OCI-LY1 (cell line): ENCODE measurements at regions not wholly inside any gene's neighbourhood (a gene's known extent, or its start where the extent isn't known, plus 50 kb on each side); places are given as distances from the start of the nearest gene placed in this dataset.

Source experiments
- H2AFZ ChIP-seq: fragments of 200-600 bp; sonication (generic), shearing (Covaris generic); 2 replicates; pipeline ENCODE4 v1.6.0; 2014; ENCODE audit warnings: antibody characterized with exemption, mild to moderate bottlenecking, low read length
- H3F3A ChIP-seq: fragments of 200-600 bp; sonication (generic), shearing (Covaris generic); 2 replicates; pipeline ENCODE4 v1.6.0; 2014; ENCODE audit warnings: mild to moderate bottlenecking, antibody characterized with exemption, low read length, moderate library complexity; ENCODE audit not compliant: insufficient read depth
- H3K27ac ChIP-seq: fragments of 200-600 bp; sonication (generic); 2 replicates; pipeline ENCODE4 v1.5.1; 2014; ENCODE audit warnings: low read length, mixed run types, mild to moderate bottlenecking, low read depth; ENCODE audit not compliant: poor library complexity, severe bottlenecking
- H3K27me3 ChIP-seq: fragments of 200-600 bp; sonication (generic); 2 replicates; pipeline ENCODE4 v1.6.0; 2014; ENCODE audit warnings: antibody characterized with exemption, mild to moderate bottlenecking, low read length, moderate library complexity; ENCODE audit not compliant: insufficient read depth
- H3K36me3 ChIP-seq: fragments of 200-600 bp; sonication (generic); 2 replicates; pipeline ENCODE4 v1.6.1; 2014; ENCODE audit warnings: mild to moderate bottlenecking, antibody characterized with exemption, low read length, moderate library complexity, mixed read lengths; ENCODE audit not compliant: insufficient read depth
- H3K4me1 ChIP-seq: fragments of 200-600 bp; sonication (generic); 2 replicates; pipeline ENCODE4 v1.5.1; 2014; ENCODE audit warnings: mild to moderate bottlenecking, low read length, moderate library complexity; ENCODE audit not compliant: insufficient read depth, severe bottlenecking
- H3K4me2 ChIP-seq: fragments of 200-600 bp; sonication (generic), shearing (Covaris generic); 2 replicates; pipeline ENCODE4 v1.6.1; 2014; ENCODE audit warnings: low read length
- H3K4me3 ChIP-seq: fragments of 200-600 bp; sonication (generic); 2 replicates; pipeline ENCODE4 v1.5.1; 2014; ENCODE audit warnings: low read length, low read depth, mild to moderate bottlenecking, mixed read lengths; ENCODE audit not compliant: poor library complexity, severe bottlenecking
- H3K79me2 ChIP-seq: fragments of 200-600 bp; shearing (Covaris generic); 2 replicates; pipeline ENCODE4 v1.6.1; 2016; ENCODE audit warnings: mixed run types, low read length, mixed read lengths; ENCODE audit not compliant: insufficient read depth
- H3K9ac ChIP-seq: fragments of 200-600 bp; sonication (generic), shearing (Covaris generic); 2 replicates; pipeline ENCODE4 v1.6.1; 2014; ENCODE audit warnings: mild to moderate bottlenecking, low read length, mixed read lengths
- H3K9me2 ChIP-seq: fragments of 200-600 bp; sonication (generic), shearing (Covaris generic); 2 replicates; pipeline ENCODE4 v1.6.1; 2014; ENCODE audit warnings: low read depth, mild to moderate bottlenecking, low read length, mixed read lengths
- H3K9me3 ChIP-seq: fragments of 200-600 bp; shearing (Covaris generic); 2 replicates; pipeline ENCODE4 v1.6.1; 2014; ENCODE audit warnings: low read length, mixed read lengths
- H4K20me1 ChIP-seq: fragments of 200-600 bp; sonication (generic), shearing (Covaris generic); 2 replicates; pipeline ENCODE4 v1.6.0; 2016; ENCODE audit warnings: mild to moderate bottlenecking, low read length; ENCODE audit not compliant: insufficient read depth
- CTCF ChIP-seq: fragments of 200-600 bp; sonication (generic), shearing (Covaris generic); IDR thresholded peaks from 2 replicates; pipeline ENCODE4 v1.5.1; 2017; ENCODE audit warnings: mild to moderate bottlenecking, antibody characterized with exemption, low read length, moderate library complexity, mixed read lengths
- EZH2 ChIP-seq: fragments of 200-600 bp; sonication (generic), shearing (Covaris generic); IDR thresholded peaks from 2 replicates; pipeline ENCODE4 v1.8.0; 2017; ENCODE audit warnings: borderline replicate concordance, mixed run types, mild to moderate bottlenecking, antibody characterized with exemption, low read length, moderate library complexity, mixed read lengths

GRCh38 chr17:79505199-79505598 lies 105.7 kb downstream of the RBFOX3 start:
- Histone ChIP-seq H3F3A (no peaks in the 10 kb centered on the region), H3K9me3 (no peaks in the 10 kb centered on the region), H3K4me3 (no peak overlapping the region), H3K27me3 (no peaks in the 10 kb centered on the region; the same call in 1 of the 2 replicates), H4K20me1 (no peaks in the 10 kb centered on the region), H3K36me3 (no peaks in the 10 kb centered on the region), H3K27ac (no peak overlapping the region), H3K9me2 (no peaks in the 10 kb centered on the region), H3K79me2 (no peaks in the 10 kb centered on the region), H3K4me1 (no peaks in the 10 kb centered on the region), H3K4me2 (no peak overlapping the region), H2AFZ (no peak overlapping the region), H3K9ac (no peak overlapping the region)
- TF ChIP-seq EZH2 (no peak), CTCF (no peak)

GRCh38 chr17:79504181-79504605 lies 106.7 kb downstream of the RBFOX3 start:
- H3K4me1 ChIP-seq, result no peaks in the 10 kb centered on the region
- no peak overlapping the region for H3K9ac ChIP-seq
- TF ChIP-seq EZH2, result no peak
- H3K36me3 ChIP-seq, result no peaks in the 10 kb centered on the region
- H3K9me2 ChIP-seq, result no peaks in the 10 kb centered on the region
- H2AFZ ChIP-seq, result no peak overlapping the region
- no peak overlapping the region for H3K4me3 ChIP-seq
- no peaks in the 10 kb centered on the region; the same call in 1 of the 2 replicates for H3K27me3 ChIP-seq
- no peaks in the 10 kb centered on the region for H3F3A ChIP-seq
- H3K27ac ChIP-seq, result no peak overlapping the region
- no peak overlapping the region for H3K4me2 ChIP-seq
- H4K20me1 ChIP-seq, result no peaks in the 10 kb centered on the region
- no peaks in the 10 kb centered on the region for H3K9me3 ChIP-seq
- no peaks in the 10 kb centered on the region for H3K79me2 ChIP-seq

- Histone ChIP-seq H3K9me2 (no peaks in the 10 kb centered on the region), H3K9me3 (no peaks in the 10 kb centered on the region), H3K27ac (no peak overlapping the region), H3F3A (no peaks in the 10 kb centered on the region), H3K4me1 (no peaks in the 10 kb centered on the region), H3K9ac (no peak overlapping the region), H3K4me3 (no peak overlapping the region), H3K36me3 (no peaks in the 10 kb centered on the region), H3K79me2 (no peaks in the 10 kb centered on the region), H4K20me1 (no peaks in the 10 kb centered on the region), H2AFZ (no peak overlapping the region), H3K4me2 (no peak overlapping the region), H3K27me3 (no peaks in the 10 kb centered on the region; the same call in 1 of the 2 replicates)
- TF ChIP-seq CTCF, result no peak
- TF ChIP-seq EZH2, result no peak
Observed at GRCh38 chr17:79503126-79503839, 107.6 kb downstream of the RBFOX3 start.

- Histone ChIP-seq H4K20me1 (no peaks in the 10 kb centered on the region), H3F3A (no peaks in the 10 kb centered on the region), H3K4me2 (no peak overlapping the region), H3K79me2 (no peaks in the 10 kb centered on the region), H3K9ac (no peak overlapping the region), H3K9me3 (no peaks in the 10 kb centered on the region), H3K4me1 (no peaks in the 10 kb centered on the region), H3K36me3 (no peaks in the 10 kb centered on the region), H2AFZ (no peak overlapping the region), H3K27ac (no peak overlapping the region), H3K4me3 (no peak overlapping the region), H3K27me3 (no peaks in the 10 kb centered on the region; the same call in 1 of the 2 replicates), H3K9me2 (no peaks in the 10 kb centered on the region)
- TF ChIP-seq EZH2 (no peak), CTCF (no peak)
Observed at GRCh38 chr17:79501910-79502309, 108.9 kb downstream of the RBFOX3 start.
